Stomach (tissue), 8 donors: ENCODE measurements at regions not wholly inside any gene's neighbourhood (a gene's known extent, or its start where the extent isn't known, plus 50 kb on each side); places are given as distances from the start of the nearest gene placed in this dataset.

ENCODE experiments used
- DNase-seq, 2 donors: peaks; one replicate each; pipeline versions ENCODE4 v3.0.0 to v3.0.0-alpha.2; 2013 to 2019
- H3K27ac ChIP-seq, 5 donors: fragments of 200-600 bp in 4 of 5; sonication (generic) in 4 of 5; one replicate each; pipeline ENCODE4 v1.5.1; 2013 to 2019; ENCODE audit warnings: mild to moderate bottlenecking in 1 of 5, moderate library complexity in 1 of 5
- H3K27me3 ChIP-seq, 3 donors: fragments of 200-600 bp; sonication (generic); one replicate each; pipeline ENCODE4 v1.5.1; 2017 to 2019; ENCODE audit warnings: mixed run types in 1 of 3
- H3K36me3 ChIP-seq, 4 donors: fragments of 200-600 bp; sonication (generic); 1 replicate in 3 of 4; 2 replicates in 1 of 4; pipeline ENCODE4 v1.5.1; 2016 to 2019
- H3K4me1 ChIP-seq, 4 donors: fragments of 200-600 bp; sonication (generic); one replicate each; pipeline ENCODE4 v1.5.1; 2016 to 2019
- H3K4me3 ChIP-seq, 4 donors: fragments of 200-600 bp; sonication (generic) in 3 of 4; one replicate each; pipeline ENCODE4 v1.5.1; 2016 to 2019; ENCODE audit warnings: mild to moderate bottlenecking in 1 of 4
- H3K9me3 ChIP-seq, 4 donors: fragments of 200-600 bp; sonication (generic); one replicate each; pipeline ENCODE4 v1.5.1; 2016 to 2019
- CTCF ChIP-seq, 7 experiments: fragments of 450-650 bp in 4 of 7; fragments of 200-600 bp in 3 of 7; sonication (generic) in 3 of 7; IDR thresholded peaks; one replicate each; pipeline ENCODE4 v1.5.1; 2016 to 2019; ENCODE audit warnings: antibody characterized with exemption in 7 of 7, control low read depth in 2 of 7, mild to moderate bottlenecking in 1 of 7
- EP300 ChIP-seq: sonication (generic); formaldehyde crosslinking; IDR thresholded peaks from one replicate; pipeline ENCODE4 v1.6.1; 2017; ENCODE audit warnings: antibody characterized with exemption
- POLR2A ChIP-seq, 4 donors: fragments of 450-650 bp; IDR thresholded peaks; one replicate each; pipeline ENCODE4 v1.6.1; 2016; ENCODE audit warnings: antibody characterized with exemption in 4 of 4, control low read depth in 2 of 4, mild to moderate bottlenecking in 1 of 4, moderate library complexity in 1 of 4
- POLR2AphosphoS5 ChIP-seq, 3 donors: sonication (generic); formaldehyde crosslinking; IDR thresholded peaks; one replicate each; pipeline ENCODE4 v1.6.1; 2016; ENCODE audit warnings: antibody characterized with exemption in 3 of 3
- WGBS, 5 donors: extraction: QIAGEN DNeasy Blood & Tissue Kit in 3 of 5; methylation state at CpG; one replicate each; pipeline versions ENCODE4 v1.1.5 to v1.1.7; 2013 to 2018; 5-methylcytosine and 5-hydroxymethylcytosine counted together
- intact Hi-C: fragments of 100-400 bp; cut with DNase I; formaldehyde crosslinking; loops from one replicate; pipeline ENCODE4 v1.15.1; 2023; ENCODE audit warnings: low total_unique reads
- donor health status: healthy with polysubstance abuse.
- donor health status: Bipolar disorder and iron deficiency.
- donor health status: healthy.

GRCh38 chr2:78864205-78864604 is 161.3 kb upstream of the REG3G start:
- intact Hi-C loops, result no loop called here
- Histone ChIP-seq H3K4me3 (no peak overlapping the region), H3K27me3 (no peaks in the 10 kb centered on the region), H3K27ac (no peak overlapping the region), H3K36me3 (no peaks in the 10 kb centered on the region), H3K4me1 (no peaks in the 10 kb centered on the region), H3K9me3 (no peaks in the 10 kb centered on the region)
- TF ChIP-seq EP300 (no peak), CTCF (IDR thresholded peaks at IDR 0.05) (no peak), POLR2AphosphoS5 (IDR thresholded peaks at IDR 0.05) (no peak), POLR2A (IDR thresholded peaks at IDR 0.05) (no peak)
- 78 to 97% (median 94%) methylated on average over 3 of the region's 3 CpGs for WGBS, 5 donors
- no peak for DNase-seq

GRCh38 chr2:78865667-78866066 is 159.8 kb upstream of the REG3G start:
- 78 to 91% (median 87%) methylated on average over 10 of the region's 10 CpGs for WGBS, 5 donors
- H3K27ac ChIP-seq, result no peak overlapping the region
- no peak for TF ChIP-seq EP300
- TF ChIP-seq POLR2A (IDR thresholded peaks at IDR 0.05), result no peak
- no peak for TF ChIP-seq CTCF (IDR thresholded peaks at IDR 0.05)
- TF ChIP-seq POLR2AphosphoS5 (IDR thresholded peaks at IDR 0.05), result no peak
- no peaks in the 10 kb centered on the region for H3K4me1 ChIP-seq
- no peaks in the 10 kb centered on the region for H3K27me3 ChIP-seq
- H3K9me3 ChIP-seq, result no peaks in the 10 kb centered on the region
- DNase-seq, result no peak
- no peak overlapping the region for H3K4me3 ChIP-seq
- intact Hi-C loops, result no loop called here
- H3K36me3 ChIP-seq, result no peaks in the 10 kb centered on the region

GRCh38 chr2:78870343-78870967 is 155.0 kb upstream of the REG3G start:
- 31 to 51% (median 41%) methylated on average over 1 of the region's 1 CpG for WGBS, 5 donors
- Histone ChIP-seq H3K27me3 (no peaks in the 10 kb centered on the region), H3K4me1 (no peaks in the 10 kb centered on the region), H3K9me3 (no peaks in the 10 kb centered on the region), H3K36me3 (no peaks in the 10 kb centered on the region), H3K27ac (no peak overlapping the region), H3K4me3 (no peak overlapping the region)
- intact Hi-C loops, result no loop called here
- no peak for TF ChIP-seq POLR2A (IDR thresholded peaks at IDR 0.05)
- no peak for TF ChIP-seq EP300
- no peak for TF ChIP-seq POLR2AphosphoS5 (IDR thresholded peaks at IDR 0.05)
- no peak for TF ChIP-seq CTCF (IDR thresholded peaks at IDR 0.05)
- DNase-seq, result no peak

GRCh38 chr2:78873526-78873925 is 152.0 kb upstream of the REG3G start:
- TF ChIP-seq EP300 (no peak), POLR2AphosphoS5 (IDR thresholded peaks at IDR 0.05) (no peak), CTCF (IDR thresholded peaks at IDR 0.05) (no peak), POLR2A (IDR thresholded peaks at IDR 0.05) (no peak)
- no peaks in the 10 kb centered on the region for H3K36me3 ChIP-seq
- H3K9me3 ChIP-seq, result no peaks in the 10 kb centered on the region
- no peak overlapping the region for H3K4me3 ChIP-seq
- no peak overlapping the region for H3K27ac ChIP-seq
- 24 to 45% (median 35%) methylated on average over 1 of the region's 1 CpG for WGBS, 5 donors
- H3K4me1 ChIP-seq, result no peaks in the 10 kb centered on the region
- H3K27me3 ChIP-seq, result no peaks in the 10 kb centered on the region
- intact Hi-C loops, result no loop called here
- no peak for DNase-seq
